Mesothelial cell of epicardium (in vitro differentiated cells): ENCODE measurements at regions not wholly inside any gene's neighbourhood (a gene's known extent, or its start where the extent isn't known, plus 50 kb on each side); places are given as distances from the start of the nearest gene placed in this dataset.

Source experiments
- DNase-seq, 2 experiments: peaks; one replicate each; pipeline ENCODE4 v3.0.0; 2021; ENCODE audit warnings: low spot score in 2 of 2; ENCODE audit not compliant: unreplicated experiment in 2 of 2
- H3K27ac Mint-ChIP-seq: 2 replicates; pipeline ENCODE4 v1.8.0; 2021; ENCODE audit warnings: mixed read lengths
- H3K27me3 Mint-ChIP-seq: 2 replicates; pipeline ENCODE4 v1.8.0; 2021; ENCODE audit warnings: low read depth, mixed read lengths
- H3K36me3 Mint-ChIP-seq: 2 replicates; pipeline ENCODE4 v1.8.0; 2021; ENCODE audit warnings: mixed read lengths
- H3K4me1 Mint-ChIP-seq: 2 replicates; pipeline ENCODE4 v1.8.0; 2021; ENCODE audit warnings: mixed read lengths
- H3K4me3 Mint-ChIP-seq: 2 replicates; pipeline ENCODE4 v1.8.0; 2021; ENCODE audit warnings: mild to moderate bottlenecking, moderate library complexity, mixed read lengths
- H3K9me3 Mint-ChIP-seq: 2 replicates; pipeline ENCODE4 v1.8.0; 2021; ENCODE audit warnings: mixed read lengths
- CTCF ChIP-seq: fragments of 200-600 bp; sonication (generic); IDR thresholded peaks from one replicate; pipeline ENCODE4 v1.5.0; 2021; ENCODE audit warnings: antibody characterized with exemption; ENCODE audit not compliant: unreplicated experiment

GRCh38 chr9:80208696-80209095 lies 636.9 kb downstream of the TLE4 start:
- Mint-ChIP-seq H3K27ac (no peak overlapping the region), H3K4me3 (no peak overlapping the region), H3K27me3 (no peaks in the 10 kb centered on the region), H3K4me1 (peaks cover 13% of the 10 kb centered on the region), H3K9me3 (peaks cover 25% of the 10 kb centered on the region), H3K36me3 (peaks cover 5% of the 10 kb centered on the region)
- no peak for TF ChIP-seq CTCF
- no peak for DNase-seq

- no peaks in the 10 kb centered on the region for H3K27me3 Mint-ChIP-seq
- H3K4me1 Mint-ChIP-seq = peaks cover 13% of the 10 kb centered on the region
- TF ChIP-seq CTCF = no peak
- DNase-seq = no peak
- no peak overlapping the region for H3K27ac Mint-ChIP-seq
- no peak overlapping the region for H3K4me3 Mint-ChIP-seq
- H3K9me3 Mint-ChIP-seq = peaks cover 16% of the 10 kb centered on the region
- peaks cover 2% of the 10 kb centered on the region for H3K36me3 Mint-ChIP-seq
These were observed 632.3 kb downstream of the TLE4 start for GRCh38 chr9:80204054-80204453.

GRCh38 chr9:80197661-80198060 lies 625.9 kb downstream of the TLE4 start:
- no peak for TF ChIP-seq CTCF
- Mint-ChIP-seq H3K4me1 (peaks cover 3% of the 10 kb centered on the region), H3K4me3 (no peak overlapping the region), H3K36me3 (no peaks in the 10 kb centered on the region), H3K27me3 (no peaks in the 10 kb centered on the region), H3K9me3 (peaks cover 7% of the 10 kb centered on the region), H3K27ac (no peak overlapping the region)
- DNase-seq = no peak

- Mint-ChIP-seq H3K27ac (no peak overlapping the region), H3K27me3 (no peaks in the 10 kb centered on the region), H3K4me1 (peaks cover 3% of the 10 kb centered on the region), H3K9me3 (no peaks in the 10 kb centered on the region), H3K4me3 (no peak overlapping the region), H3K36me3 (no peaks in the 10 kb centered on the region)
- no peak for TF ChIP-seq CTCF
- no peak for DNase-seq
These were observed 619.3 kb downstream of the TLE4 start for GRCh38 chr9:80191108-80191507.

GRCh38 chr9:80188579-80188978 lies 616.8 kb downstream of the TLE4 start:
- TF ChIP-seq CTCF = no peak
- Mint-ChIP-seq H3K4me1 (no peaks in the 10 kb centered on the region), H3K36me3 (peaks cover 6% of the 10 kb centered on the region), H3K27ac (no peak overlapping the region), H3K9me3 (peaks cover 8% of the 10 kb centered on the region), H3K27me3 (no peaks in the 10 kb centered on the region), H3K4me3 (no peak overlapping the region)
- DNase-seq = no peak

GRCh38 chr9:80185112-80185738 lies 613.5 kb downstream of the TLE4 start:
- Mint-ChIP-seq H3K27ac (no peak overlapping the region), H3K4me3 (no peak overlapping the region), H3K4me1 (no peaks in the 10 kb centered on the region), H3K9me3 (peaks cover 13% of the 10 kb centered on the region), H3K27me3 (no peaks in the 10 kb centered on the region), H3K36me3 (peaks cover 6% of the 10 kb centered on the region)
- TF ChIP-seq CTCF = no peak
- DNase-seq = no peak
